A673 (cell line): ENCODE measurements at regions not wholly inside any gene's neighbourhood (a gene's known extent, or its start where the extent isn't known, plus 50 kb on each side); places are given as distances from the start of the nearest gene placed in this dataset.

ENCODE experiments used
- EZH2 ChIP-seq: fragments of 200-600 bp; sonication (generic); IDR thresholded peaks from 2 replicates; pipeline ENCODE4 v1.6.1; 2017; ENCODE audit warnings: borderline replicate concordance, low read depth, mild to moderate bottlenecking, mixed read lengths, antibody characterized with exemption, low read length; ENCODE audit not compliant: poor library complexity, severe bottlenecking
- TF ChIP-seq, protein P1 (sequence below): fragments of 300-800, 200-600 bp; sonication (generic); conservative IDR thresholded peaks from 2 replicates; pipeline ENCODE4 v1.5.1; 2017; ENCODE audit warnings: low read depth, mild to moderate bottlenecking, antibody characterized with exemption, low read length, moderate library complexity, mixed read lengths

DNA sequence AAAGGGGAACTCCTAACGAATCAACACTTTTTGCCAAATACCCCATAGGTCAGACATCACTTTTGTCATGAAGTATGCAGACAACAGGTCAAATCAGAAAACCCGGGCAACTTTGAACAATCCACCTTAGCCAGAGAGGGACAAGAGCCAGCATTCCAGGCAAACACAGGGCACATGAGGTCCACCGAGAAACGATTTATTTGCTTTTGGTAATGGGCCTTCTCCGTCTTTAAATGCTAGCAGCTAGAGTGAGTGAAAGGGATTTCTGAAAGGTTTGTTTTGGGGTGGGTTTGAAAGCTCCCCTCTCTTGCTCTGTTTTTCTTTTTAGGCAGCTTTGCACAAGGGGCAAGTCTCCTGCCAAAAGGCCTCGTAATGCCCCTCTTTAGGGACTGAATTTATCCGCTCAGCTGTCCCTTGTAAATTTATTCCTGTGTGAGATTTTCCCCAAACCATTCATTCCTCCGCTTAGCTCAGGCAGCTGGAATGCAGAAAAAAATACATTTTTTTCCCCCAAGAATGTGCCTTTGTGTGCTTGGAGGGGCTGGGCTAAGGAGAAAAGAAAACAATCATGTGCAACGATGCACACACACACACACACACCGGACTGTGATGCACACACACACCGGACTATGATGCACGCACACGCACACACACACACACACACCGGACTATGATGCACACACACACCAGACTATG, 196.9 kb downstream of the SNX19 start:
- no peak for TF ChIP-seq EZH2
- TF ChIP-seq, protein P1, sequence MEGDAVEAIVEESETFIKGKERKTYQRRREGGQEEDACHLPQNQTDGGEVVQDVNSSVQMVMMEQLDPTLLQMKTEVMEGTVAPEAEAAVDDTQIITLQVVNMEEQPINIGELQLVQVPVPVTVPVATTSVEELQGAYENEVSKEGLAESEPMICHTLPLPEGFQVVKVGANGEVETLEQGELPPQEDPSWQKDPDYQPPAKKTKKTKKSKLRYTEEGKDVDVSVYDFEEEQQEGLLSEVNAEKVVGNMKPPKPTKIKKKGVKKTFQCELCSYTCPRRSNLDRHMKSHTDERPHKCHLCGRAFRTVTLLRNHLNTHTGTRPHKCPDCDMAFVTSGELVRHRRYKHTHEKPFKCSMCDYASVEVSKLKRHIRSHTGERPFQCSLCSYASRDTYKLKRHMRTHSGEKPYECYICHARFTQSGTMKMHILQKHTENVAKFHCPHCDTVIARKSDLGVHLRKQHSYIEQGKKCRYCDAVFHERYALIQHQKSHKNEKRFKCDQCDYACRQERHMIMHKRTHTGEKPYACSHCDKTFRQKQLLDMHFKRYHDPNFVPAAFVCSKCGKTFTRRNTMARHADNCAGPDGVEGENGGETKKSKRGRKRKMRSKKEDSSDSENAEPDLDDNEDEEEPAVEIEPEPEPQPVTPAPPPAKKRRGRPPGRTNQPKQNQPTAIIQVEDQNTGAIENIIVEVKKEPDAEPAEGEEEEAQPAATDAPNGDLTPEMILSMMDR = no peak
